Daoy (cell line): ENCODE measurements at regions not wholly inside any gene's neighbourhood (a gene's known extent, or its start where the extent isn't known, plus 50 kb on each side); places are given as distances from the start of the nearest gene placed in this dataset.

ENCODE experiments used
- DNase-seq: peaks from one replicate; pipeline ENCODE4 v3.0.0-alpha.2; 2015; ENCODE audit warnings: low read depth

DNA sequence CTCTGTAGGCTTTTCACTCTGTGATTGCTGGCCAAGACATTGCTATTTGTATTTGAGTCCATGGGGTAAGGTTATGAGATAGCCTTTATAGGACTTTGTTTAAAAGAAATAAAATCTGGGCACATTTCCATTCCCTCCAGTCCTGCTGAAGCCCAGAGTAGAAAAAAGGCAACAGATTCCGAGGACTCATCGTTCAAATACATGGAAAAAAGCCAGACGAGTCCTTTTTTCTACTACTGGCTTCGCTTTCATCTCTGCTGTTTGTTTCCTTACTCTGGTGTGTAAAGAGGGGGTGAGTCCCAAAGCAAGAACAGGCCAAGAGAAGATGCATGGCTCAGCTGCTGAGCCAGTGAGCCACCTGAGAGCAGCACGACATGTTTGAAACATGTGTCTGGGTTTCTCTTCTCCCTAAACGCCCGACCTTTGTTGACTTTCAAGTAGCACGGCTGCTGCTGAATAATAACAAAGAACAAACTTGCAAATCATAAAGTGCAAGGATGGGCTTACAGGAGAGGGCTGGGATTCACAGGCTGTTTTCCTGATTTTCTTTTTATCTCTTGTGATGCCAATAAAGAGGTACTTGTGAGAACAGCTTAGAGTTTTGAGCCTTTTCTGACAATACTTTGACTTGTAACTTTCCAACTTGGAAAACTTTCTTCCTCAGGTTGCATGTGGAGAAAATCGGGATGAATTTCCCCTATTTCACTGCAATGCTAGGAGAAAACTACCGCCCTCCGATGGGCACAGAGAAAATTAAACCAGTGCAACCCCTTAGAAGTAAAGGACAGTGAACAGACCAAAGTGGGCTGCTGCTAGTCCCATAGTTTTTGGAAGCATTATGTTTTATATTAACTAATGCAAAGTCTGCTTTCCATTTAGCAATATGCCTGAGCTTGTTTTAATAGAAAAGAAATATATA is 195.2 kb upstream of the RAG2 start:
- no peak for DNase-seq

DNA sequence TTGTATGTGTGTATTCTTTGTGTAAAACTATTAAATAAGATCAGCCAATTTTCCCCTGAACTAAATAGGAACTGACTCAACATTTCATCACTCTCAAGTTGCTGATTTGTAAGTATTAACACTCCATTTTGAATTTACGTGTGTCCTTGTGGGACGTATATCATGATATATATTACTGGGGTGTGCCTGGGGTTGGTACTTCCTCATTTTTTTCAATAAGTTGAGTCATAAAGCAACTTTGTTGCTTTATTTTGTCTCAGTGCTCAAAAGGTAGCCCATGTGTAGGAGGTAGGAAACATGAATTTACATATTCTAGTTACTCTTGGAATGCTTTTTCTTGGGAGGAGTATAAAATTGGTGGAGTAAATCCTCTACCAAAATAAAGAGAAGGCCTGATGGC is 193.9 kb upstream of the RAG2 start:
- DNase-seq = no peak

DNA sequence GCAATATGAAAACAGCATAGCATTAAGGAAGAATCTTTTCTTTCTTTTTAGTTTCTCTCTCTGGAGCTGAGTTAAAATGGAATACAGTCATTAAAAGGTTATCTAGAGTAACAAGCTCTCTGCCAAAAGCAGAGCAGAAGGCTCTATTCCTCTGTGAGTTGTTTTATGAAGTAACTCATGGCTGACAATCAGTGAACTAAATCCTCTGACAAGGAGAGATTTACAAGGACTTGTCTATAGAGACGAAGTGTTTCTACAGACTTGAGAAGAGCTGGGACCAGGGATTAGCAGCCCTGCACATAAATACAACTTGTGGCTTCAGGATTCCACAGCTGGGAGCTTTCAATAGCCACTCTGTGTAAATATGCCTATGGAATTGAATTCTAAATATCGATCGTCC is 192.5 kb upstream of the RAG2 start:
- DNase-seq = no peak

DNA sequence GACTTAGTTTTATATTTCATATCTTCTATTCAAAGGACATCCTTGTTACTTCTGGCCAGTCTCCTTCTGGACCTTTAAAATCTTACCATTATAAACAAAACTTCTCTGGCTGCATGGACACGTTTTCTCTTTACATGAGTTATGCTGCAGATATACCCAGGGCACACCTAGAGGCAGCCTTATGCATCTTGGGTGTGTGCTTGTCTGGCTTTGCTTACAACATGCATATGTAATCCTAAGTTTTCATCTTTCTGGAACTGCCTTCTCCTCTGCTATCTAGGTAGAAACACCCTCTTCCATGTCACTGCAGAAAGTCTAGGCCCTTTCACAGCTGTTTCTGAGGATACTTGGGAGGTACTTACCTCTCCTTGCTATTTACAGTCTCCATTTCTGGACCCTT is 185.8 kb upstream of the RAG2 start:
- DNase-seq = no peak

DNA sequence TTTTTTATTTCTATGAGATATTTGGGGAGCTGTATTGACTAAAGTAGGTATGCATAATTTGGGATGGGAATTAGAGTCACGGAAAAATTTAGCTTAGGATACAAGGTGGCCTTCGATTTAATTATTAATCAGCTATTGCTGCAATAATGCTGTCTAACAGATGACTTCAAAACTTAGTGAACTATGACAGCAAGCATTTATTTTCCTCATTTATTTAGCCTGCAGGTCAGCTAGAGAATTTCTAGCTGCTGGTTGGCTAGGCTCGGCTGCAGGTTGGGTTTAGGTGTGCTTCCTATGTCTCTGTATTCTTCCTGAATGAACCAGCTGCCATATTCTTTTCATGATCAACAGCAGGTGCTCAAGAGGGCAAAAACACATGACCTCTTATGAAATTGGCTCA is 181.8 kb upstream of the RAG2 start:
- DNase-seq = no peak

DNA sequence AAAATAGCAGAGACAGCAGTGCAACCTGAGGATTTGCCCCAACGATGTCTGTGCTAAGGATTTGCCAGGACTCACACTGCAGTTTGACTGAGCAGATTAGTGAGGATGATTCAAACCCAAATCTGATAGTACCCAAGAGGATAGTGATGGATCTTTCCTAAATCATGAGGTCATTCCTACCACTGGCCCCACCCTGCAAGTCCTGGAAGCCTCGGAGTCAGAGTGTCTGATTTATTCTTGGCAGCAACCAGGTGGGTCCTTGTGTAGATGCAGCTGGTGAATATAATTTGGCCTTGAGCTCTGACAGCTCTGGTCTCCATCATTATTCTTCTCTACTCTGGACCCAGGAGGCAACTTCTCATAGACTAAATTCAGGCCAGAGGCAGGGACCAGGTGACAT is 179.3 kb upstream of the RAG2 start:
- no peak for DNase-seq

DNA sequence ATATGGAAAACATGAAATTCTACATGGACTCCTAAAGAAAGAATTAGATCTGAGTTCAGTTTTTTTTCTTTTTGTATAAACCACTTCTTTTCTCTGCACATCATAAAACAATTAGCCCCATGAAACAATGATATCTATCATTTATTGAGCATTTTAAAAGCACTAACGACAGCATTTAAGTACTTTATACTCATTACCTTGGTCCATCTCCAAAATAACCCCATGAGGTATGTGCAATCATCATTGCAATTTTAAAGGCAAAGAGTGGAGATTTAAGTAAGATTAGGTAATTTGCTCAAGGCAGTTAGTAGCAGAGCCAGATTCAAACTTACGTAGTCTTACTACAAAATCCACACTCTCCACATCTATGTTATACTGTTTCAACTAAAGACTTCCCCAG is 177.7 kb upstream of the RAG2 start:
- DNase-seq = no peak

DNA sequence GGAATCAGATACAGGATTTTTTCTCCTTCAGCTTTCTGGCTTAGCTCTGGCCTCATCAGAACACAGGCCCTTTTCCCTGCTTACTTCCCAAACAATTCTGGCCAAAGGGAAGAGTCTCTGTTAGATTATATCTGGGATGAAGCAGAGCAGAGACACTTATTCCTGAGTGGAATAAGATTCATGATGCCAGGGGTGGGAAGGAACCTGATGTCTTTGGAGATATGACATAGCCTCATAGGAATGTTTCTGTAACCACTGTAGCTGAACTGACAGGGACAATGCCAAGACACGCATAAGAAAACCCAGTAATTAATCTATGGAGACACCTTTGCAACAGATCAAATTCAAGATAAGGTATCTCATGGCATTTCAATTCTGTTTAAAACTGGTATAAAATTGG is 177.1 kb upstream of the RAG2 start:
- DNase-seq = peak; percentile 19

DNA sequence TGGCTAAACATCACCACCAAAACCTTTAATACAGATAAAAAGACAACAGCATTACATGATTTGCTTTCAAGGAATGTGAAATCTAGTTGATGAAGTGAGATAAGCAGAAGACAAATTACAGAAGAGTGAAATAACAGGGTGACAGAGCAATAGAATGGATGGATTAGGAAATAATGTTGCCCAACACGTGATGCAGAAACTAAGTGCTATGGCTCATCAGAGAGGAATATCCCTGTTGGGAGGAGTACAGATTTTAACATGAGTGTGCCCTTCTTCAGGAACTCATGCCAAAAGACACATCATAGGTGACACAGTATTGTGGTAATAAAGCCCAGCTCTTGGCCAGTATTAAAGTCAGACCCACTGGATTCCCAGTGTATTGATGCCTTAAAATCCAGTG is 176.6 kb upstream of the RAG2 start:
- DNase-seq = peak; percentile 40

DNA sequence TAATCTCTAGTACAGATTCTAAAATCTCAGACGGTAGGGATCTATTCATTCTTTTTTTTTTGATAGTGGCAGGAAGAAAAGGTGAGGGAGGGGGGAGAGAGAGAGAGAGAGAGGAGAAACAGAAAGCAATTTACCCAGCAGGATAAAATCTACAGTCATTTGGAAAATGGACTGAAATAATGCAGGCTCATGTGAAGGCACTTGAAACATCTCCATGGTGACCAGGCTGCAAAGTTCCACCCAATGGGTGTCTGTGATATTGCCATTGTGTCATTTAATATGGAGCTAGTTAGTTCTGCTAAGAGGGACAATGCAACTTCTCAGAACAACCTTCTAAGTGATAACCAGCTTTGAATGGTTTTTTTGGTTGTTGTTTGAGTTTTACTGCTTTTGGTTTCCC is 165.2 kb upstream of the RAG2 start:
- DNase-seq = no peak

DNA sequence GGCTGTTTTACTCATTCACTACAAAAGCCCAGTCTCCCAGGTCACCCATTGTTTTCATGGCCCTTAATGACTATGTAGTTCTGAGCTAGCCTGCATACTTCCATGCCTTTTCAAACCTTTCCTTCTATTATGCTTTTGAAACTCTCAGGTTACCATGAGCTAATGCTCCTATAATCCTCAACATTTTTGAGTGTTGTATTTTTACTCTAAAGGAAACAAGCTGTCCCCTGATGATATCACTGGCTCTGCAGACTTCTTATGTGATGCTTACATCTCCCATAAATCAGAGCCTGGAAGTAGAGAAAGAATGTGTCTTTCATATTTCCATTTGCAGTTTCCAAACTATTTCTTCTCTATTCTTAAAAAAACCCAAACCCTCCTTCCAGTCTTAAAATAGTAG is 159.0 kb upstream of the RAG2 start:
- DNase-seq = no peak

DNA sequence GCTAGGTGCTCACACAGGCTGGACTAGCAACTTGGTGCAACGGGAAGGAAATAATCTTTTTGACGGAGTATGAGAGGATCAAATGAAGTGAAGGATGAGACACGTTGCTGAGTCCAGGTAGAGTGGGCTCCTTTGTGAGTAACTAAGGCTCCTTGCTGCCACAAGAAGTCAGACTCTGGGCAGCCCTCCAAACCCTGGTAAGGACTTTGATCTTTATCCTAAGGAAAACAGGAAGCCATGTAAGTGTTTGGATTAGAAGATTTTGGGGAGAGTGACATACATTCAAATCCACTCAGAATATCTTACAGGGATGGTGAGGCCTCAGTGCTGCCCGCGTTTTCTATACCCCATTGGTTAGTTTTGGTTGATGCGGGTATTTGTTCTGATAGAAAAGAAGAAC is 155.9 kb upstream of the RAG2 start:
- DNase-seq = peak; percentile 26

DNA sequence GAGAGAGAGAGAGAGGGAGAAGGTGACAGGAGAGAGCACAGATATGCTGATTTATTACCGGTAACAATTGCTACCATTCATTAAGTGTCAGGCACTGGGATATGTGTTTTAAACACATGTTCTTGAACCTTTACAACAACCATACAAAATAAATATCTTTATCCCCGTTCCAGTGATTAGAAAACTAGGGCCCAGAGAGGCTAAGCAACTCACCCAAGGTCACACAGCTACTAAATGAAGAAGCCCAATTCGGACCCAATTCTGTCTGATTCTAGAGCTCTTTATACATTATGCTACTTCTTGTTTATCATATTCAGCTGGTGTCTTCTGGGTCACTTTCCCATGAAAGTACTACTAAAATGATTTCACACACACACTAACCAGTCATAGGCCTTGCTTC is 154.0 kb upstream of the RAG2 start:
- no peak for DNase-seq

DNA sequence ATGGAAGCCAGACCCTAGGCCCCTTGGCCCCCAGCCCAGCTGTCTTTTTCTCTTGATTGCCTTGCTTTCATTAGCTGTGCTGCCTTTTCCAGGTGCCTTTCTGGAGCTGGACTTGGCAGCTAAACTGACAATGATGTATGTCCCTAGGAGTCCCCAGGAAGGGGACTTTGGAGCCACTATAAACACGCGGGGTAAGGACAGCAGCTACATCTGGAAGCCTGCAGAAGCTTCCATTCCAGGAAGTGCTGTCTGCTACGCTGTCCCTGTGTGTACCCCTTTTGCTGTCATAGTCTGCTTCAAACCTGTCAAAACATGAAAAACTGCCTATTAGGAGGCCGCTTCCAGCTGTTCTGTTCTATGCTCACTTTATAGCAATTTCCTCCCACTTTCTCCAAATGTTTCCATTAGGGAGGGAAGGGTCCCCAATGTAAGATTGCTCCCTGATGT is 153.3 kb upstream of the RAG2 start:
- no peak for DNase-seq

DNA sequence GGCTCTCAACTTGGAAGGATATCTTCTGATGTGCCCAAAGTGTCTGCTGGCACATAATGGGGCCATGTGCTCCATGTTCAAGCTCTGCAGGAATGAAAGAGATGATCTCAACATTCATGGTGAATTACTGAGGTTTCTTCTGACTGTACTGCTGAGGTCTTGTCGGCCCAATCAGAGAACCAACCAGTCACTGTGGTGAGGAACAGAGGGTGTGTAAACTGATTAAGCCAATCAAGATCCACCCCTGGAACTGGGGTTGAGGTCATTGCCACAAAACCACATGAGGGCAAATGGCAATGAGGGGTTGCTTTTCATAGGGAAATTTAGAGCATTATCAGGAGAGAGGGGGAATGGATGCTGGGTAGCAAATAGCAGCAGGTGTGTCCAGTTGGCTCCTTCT is 152.3 kb upstream of the RAG2 start:
- DNase-seq = peak; percentile 20

DNA sequence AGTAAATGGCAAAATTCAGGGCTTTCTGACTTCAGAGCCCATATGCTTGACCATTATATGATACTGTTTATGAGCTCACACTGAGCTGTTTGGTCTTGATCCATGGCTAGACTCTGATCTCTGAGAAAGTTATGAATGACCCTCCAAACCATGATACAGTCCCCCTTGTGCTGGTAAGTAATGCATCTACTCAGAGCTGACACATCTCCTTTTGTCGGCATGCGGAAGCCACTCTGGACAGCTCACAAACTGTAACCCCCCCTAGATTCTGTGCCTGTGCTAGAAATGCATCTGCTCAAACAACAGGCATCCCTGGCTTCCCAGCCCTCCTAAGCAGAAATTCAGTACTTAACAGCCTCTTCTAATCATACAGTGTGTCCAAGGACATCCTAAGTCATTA is 150.8 kb upstream of the RAG2 start:
- no peak for DNase-seq

DNA sequence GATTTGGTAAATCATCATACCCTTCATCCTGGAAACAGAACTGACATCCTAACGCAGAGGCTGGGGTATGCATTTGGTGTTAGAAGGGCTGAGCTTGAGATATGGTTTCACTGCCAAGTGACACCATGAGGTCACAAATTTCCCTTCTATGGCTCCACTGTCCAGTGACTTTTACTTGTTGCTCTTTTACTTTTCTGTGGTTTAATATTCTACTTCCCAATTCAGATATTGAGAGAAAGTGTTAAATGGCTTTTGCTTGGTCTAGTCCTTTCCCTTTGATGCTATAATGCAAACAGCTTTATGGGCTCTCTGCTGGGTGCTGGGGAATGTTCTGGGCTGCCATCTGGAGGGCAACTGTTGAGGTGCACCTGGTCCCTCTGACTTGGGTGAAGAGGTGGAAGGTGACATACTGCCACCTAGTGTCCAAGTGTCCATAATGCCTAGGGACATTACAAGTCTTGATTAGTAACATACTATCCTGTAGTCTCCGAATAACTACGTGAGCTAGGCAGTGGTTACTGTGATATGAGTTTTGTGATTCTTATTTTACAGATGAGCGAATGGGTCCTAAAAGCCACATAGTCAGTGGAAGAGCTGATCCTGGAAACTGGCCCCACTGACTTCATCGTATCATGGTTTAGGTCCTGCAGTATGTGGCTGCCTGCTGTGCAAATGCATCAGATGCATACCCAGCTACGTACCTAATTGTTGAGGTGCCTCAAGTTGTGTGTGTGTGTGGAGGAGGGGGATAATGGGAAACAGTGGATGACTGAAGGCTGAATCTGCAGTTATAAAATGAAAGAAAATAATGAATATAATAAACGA is 149.1 kb upstream of the RAG2 start:
- DNase-seq = peak; percentile 90

DNA sequence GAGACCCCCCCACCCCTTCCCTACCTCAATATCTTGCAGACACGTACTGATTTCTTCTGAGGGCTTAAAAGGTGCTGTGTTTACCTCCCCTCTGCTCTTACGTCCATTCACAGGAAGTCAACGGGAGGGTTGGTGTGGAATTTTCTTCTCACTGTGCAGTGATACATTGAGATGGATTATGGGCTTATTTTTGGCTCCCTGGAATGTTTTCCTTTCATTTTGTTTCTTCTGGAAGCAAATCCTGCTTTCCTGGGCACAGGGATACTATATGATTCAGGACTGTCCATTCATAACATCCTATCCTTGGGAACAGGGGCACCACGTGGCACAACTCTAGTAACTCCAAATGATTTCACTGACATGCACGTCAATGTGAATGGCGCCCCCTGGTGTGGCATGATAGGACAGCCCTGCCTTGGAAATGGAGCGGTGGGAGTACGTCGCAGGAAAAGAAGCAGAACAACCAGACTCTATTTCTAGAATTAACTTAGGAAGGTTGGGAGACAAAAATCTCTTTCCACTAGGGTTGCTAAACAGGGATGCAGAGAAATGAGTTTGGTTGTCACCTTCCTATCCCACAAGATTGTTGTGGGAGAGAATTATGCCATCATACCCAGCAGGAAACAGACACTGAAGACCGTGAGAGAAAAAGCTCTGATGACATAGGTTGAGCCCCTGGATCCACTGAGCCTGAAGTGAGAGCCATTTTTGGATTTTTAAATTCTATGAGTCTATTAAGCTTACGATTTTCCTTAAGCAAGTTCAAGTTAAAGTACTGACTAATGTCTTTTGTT is 146.5 kb upstream of the RAG2 start:
- DNase-seq = peak; percentile 83

DNA sequence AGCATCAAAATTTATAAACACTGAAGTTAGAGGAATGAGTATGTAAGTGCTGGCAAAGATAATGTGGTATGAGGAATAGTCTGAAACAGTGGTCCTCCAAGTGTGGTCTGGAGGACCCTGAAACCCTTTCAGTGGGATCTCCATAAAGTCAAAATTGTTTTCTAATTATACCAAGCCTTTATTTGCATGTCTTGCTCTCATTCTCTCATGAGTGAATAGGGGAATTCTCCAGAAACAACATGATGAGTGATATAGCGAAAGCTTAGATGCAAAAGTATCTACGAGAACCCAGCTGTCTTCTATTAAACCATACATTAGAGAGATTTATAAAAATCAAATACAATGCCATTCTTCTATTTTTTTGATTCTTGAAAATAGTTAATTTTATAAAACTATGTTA is 145.0 kb upstream of the RAG2 start:
- no peak for DNase-seq

DNA sequence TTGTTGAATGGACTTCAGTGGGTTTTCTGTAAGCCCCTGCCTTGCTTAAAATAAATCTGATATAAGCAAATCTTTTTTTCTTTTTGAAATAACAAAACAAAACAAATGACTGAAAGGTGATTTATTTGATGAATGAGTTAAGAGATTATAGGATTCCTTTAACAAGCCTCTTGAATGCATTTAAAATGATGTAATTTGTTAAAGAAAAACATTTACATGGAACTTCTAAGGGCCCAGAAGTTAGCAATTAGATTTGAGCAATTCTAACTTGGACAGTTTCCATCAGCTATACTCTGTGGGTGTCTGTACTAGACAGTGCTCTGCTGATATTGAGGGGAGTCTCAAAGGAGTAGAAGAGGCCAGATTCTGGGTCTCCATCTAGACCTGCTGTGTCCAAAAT is 143.5 kb upstream of the RAG2 start:
- DNase-seq = no peak

DNA sequence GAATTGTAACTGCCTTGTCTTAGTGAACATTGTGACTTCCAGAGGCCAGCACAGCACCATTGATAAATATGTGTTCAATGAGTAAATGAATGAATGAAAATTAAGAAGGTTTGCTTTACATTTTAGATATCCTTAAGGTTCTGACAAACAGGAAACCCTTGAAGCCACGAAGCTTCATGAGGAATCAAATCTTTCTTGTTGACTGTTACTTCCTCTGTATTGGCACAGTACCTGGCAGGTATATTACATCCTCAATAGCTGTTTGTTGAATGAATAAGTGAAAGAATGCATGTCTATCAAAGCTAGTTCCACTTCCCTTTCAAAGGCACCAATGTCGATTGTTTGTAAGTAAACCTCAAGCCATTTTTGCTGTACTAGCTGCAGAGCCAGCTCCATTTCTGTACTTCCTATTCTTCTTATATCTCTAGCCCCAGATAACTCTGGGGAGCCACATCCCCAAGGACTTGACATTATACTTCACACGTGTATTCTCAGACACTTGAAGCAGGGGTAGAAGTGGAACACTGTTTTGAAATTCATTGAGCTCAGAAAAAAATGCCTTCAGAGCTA is 140.3 kb upstream of the RAG2 start:
- DNase-seq = no peak

DNA sequence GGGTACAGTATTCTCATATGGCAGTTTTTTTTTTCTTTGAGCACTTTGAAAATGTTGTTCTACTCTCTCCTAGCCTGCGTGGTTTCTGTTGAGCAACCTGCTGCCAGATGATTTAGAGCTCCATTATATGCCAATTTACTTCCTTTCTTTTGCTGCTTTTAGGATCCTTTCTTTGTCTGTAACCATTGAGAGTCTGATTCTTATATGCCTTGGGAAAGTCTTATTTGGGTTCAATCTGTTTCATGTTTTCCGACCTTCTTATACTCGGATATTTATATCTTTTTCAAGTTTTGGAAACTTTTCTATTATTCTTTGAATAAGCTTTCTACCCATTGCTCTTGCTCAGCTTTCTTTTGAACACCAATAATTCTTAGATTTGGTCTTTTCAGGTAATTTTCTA is 138.1 kb upstream of the RAG2 start:
- DNase-seq = no peak
